ENCODE measurements at regions not wholly inside any gene's neighbourhood (a gene's known extent, or its start where the extent isn't known, plus 50 kb on each side); places are given as distances from the start of the nearest gene placed in this dataset.

GRCh38 chr2:140014204-140014546 lies 1234.0 kb upstream of the NXPH2 start:
- H3K36me3 Mint-ChIP-seq, result no peaks in the 10 kb centered on the region
- peaks cover 2% of the 10 kb centered on the region for H3K9me3 Mint-ChIP-seq
- no peaks in the 10 kb centered on the region for H3K27me3 Mint-ChIP-seq
- no peak overlapping the region for H3K27ac Mint-ChIP-seq
- H3K4me1 Mint-ChIP-seq, result no peaks in the 10 kb centered on the region
- H3K4me3 Mint-ChIP-seq, result no peak overlapping the region
- no peak for ATAC-seq

GRCh38 chr2:140013545-140014203 lies 1233.5 kb upstream of the NXPH2 start:
- ATAC-seq, result no peak
- no peaks in the 10 kb centered on the region for H3K36me3 Mint-ChIP-seq
- H3K9me3 Mint-ChIP-seq, result no peaks in the 10 kb centered on the region
- H3K4me3 Mint-ChIP-seq, result no peak overlapping the region
- H3K27me3 Mint-ChIP-seq, result no peaks in the 10 kb centered on the region
- H3K4me1 Mint-ChIP-seq, result no peaks in the 10 kb centered on the region
- no peak overlapping the region for H3K27ac Mint-ChIP-seq

GRCh38 chr2:140011287-140011686 lies 1231.1 kb upstream of the NXPH2 start:
- no peak overlapping the region for H3K4me3 Mint-ChIP-seq
- no peaks in the 10 kb centered on the region for H3K4me1 Mint-ChIP-seq
- no peaks in the 10 kb centered on the region for H3K36me3 Mint-ChIP-seq
- H3K27me3 Mint-ChIP-seq, result no peaks in the 10 kb centered on the region
- no peak overlapping the region for H3K27ac Mint-ChIP-seq
- ATAC-seq, result no peak
- H3K9me3 Mint-ChIP-seq, result peaks cover 2% of the 10 kb centered on the region

- no peak overlapping the region for H3K27ac Mint-ChIP-seq
- no peaks in the 10 kb centered on the region for H3K4me1 Mint-ChIP-seq
- no peaks in the 10 kb centered on the region for H3K27me3 Mint-ChIP-seq
- ATAC-seq, result no peak
- H3K4me3 Mint-ChIP-seq, result no peak overlapping the region
- peaks cover 8% of the 10 kb centered on the region for H3K9me3 Mint-ChIP-seq
- no peaks in the 10 kb centered on the region for H3K36me3 Mint-ChIP-seq
Observed at GRCh38 chr2:140002110-140002509, 1221.9 kb upstream of the NXPH2 start.

GRCh38 chr2:139992711-139993345 lies 1212.6 kb upstream of the NXPH2 start:
- Mint-ChIP-seq H3K36me3 (no peaks in the 10 kb centered on the region), H3K9me3 (peaks cover 3% of the 10 kb centered on the region), H3K4me1 (no peaks in the 10 kb centered on the region), H3K27ac (no peak overlapping the region), H3K27me3 (no peaks in the 10 kb centered on the region), H3K4me3 (no peak overlapping the region)
- no peak for ATAC-seq

GRCh38 chr2:139992078-139992477 lies 1211.9 kb upstream of the NXPH2 start:
- Mint-ChIP-seq H3K36me3 (no peaks in the 10 kb centered on the region), H3K4me1 (no peaks in the 10 kb centered on the region), H3K9me3 (peaks cover 10% of the 10 kb centered on the region), H3K27ac (no peak overlapping the region), H3K4me3 (no peak overlapping the region), H3K27me3 (no peaks in the 10 kb centered on the region)
- no peak for ATAC-seq

GRCh38 chr2:139990646-139991335 lies 1210.6 kb upstream of the NXPH2 start:
- peaks cover 10% of the 10 kb centered on the region for H3K9me3 Mint-ChIP-seq
- H3K4me1 Mint-ChIP-seq, result no peaks in the 10 kb centered on the region
- H3K36me3 Mint-ChIP-seq, result no peaks in the 10 kb centered on the region
- H3K27ac Mint-ChIP-seq, result no peak overlapping the region
- no peak for ATAC-seq
- no peak overlapping the region for H3K4me3 Mint-ChIP-seq
- no peaks in the 10 kb centered on the region for H3K27me3 Mint-ChIP-seq

- no peaks in the 10 kb centered on the region for H3K27me3 Mint-ChIP-seq
- H3K4me3 Mint-ChIP-seq, result no peak overlapping the region
- ATAC-seq, result no peak
- H3K9me3 Mint-ChIP-seq, result peaks cover 15% of the 10 kb centered on the region
- H3K4me1 Mint-ChIP-seq, result no peaks in the 10 kb centered on the region
- no peaks in the 10 kb centered on the region for H3K36me3 Mint-ChIP-seq
- no peak overlapping the region for H3K27ac Mint-ChIP-seq
Observed at GRCh38 chr2:139969323-139969722, 1189.1 kb upstream of the NXPH2 start.

- no peak for ATAC-seq
- Mint-ChIP-seq H3K36me3 (no peaks in the 10 kb centered on the region), H3K4me1 (no peaks in the 10 kb centered on the region), H3K9me3 (peaks cover 16% of the 10 kb centered on the region), H3K27me3 (no peaks in the 10 kb centered on the region), H3K4me3 (no peak overlapping the region), H3K27ac (no peak overlapping the region)
Observed at GRCh38 chr2:139968588-139968987, 1188.4 kb upstream of the NXPH2 start.

GRCh38 chr2:139967665-139968064 lies 1187.5 kb upstream of the NXPH2 start:
- Mint-ChIP-seq H3K9me3 (peaks cover 10% of the 10 kb centered on the region), H3K4me1 (no peaks in the 10 kb centered on the region), H3K36me3 (no peaks in the 10 kb centered on the region), H3K27me3 (no peaks in the 10 kb centered on the region), H3K4me3 (no peak overlapping the region), H3K27ac (no peak overlapping the region)
- ATAC-seq, result no peak

GRCh38 chr2:139964721-139965440 lies 1184.7 kb upstream of the NXPH2 start:
- H3K27me3 Mint-ChIP-seq, result no peaks in the 10 kb centered on the region
- no peak overlapping the region for H3K27ac Mint-ChIP-seq
- H3K36me3 Mint-ChIP-seq, result no peaks in the 10 kb centered on the region
- ATAC-seq, result no peak
- no peaks in the 10 kb centered on the region for H3K4me1 Mint-ChIP-seq
- H3K9me3 Mint-ChIP-seq, result peaks cover 6% of the 10 kb centered on the region
- H3K4me3 Mint-ChIP-seq, result no peak overlapping the region

GRCh38 chr2:139963863-139964355 lies 1183.7 kb upstream of the NXPH2 start:
- ATAC-seq, result no peak
- H3K36me3 Mint-ChIP-seq, result no peaks in the 10 kb centered on the region
- H3K27ac Mint-ChIP-seq, result no peak overlapping the region
- no peaks in the 10 kb centered on the region for H3K4me1 Mint-ChIP-seq
- no peak overlapping the region for H3K4me3 Mint-ChIP-seq
- peaks cover 6% of the 10 kb centered on the region for H3K9me3 Mint-ChIP-seq
- H3K27me3 Mint-ChIP-seq, result no peaks in the 10 kb centered on the region

GRCh38 chr2:139949242-139949972 lies 1169.2 kb upstream of the NXPH2 start:
- Mint-ChIP-seq H3K36me3 (no peaks in the 10 kb centered on the region), H3K4me1 (no peaks in the 10 kb centered on the region), H3K9me3 (peaks cover 12% of the 10 kb centered on the region), H3K4me3 (no peak overlapping the region), H3K27me3 (no peaks in the 10 kb centered on the region), H3K27ac (no peak overlapping the region)
- no peak for ATAC-seq

GRCh38 chr2:139946690-139947089 lies 1166.5 kb upstream of the NXPH2 start:
- ATAC-seq, result no peak
- H3K9me3 Mint-ChIP-seq, result peaks cover 12% of the 10 kb centered on the region
- H3K4me1 Mint-ChIP-seq, result no peaks in the 10 kb centered on the region
- H3K27me3 Mint-ChIP-seq, result no peaks in the 10 kb centered on the region
- no peak overlapping the region for H3K27ac Mint-ChIP-seq
- H3K36me3 Mint-ChIP-seq, result no peaks in the 10 kb centered on the region
- no peak overlapping the region for H3K4me3 Mint-ChIP-seq

- no peak overlapping the region for H3K27ac Mint-ChIP-seq
- H3K27me3 Mint-ChIP-seq, result no peaks in the 10 kb centered on the region
- H3K4me1 Mint-ChIP-seq, result no peaks in the 10 kb centered on the region
- no peaks in the 10 kb centered on the region for H3K36me3 Mint-ChIP-seq
- no peak for ATAC-seq
- no peak overlapping the region for H3K4me3 Mint-ChIP-seq
- H3K9me3 Mint-ChIP-seq, result peaks cover 11% of the 10 kb centered on the region
Observed at GRCh38 chr2:139940686-139941085, 1160.5 kb upstream of the NXPH2 start.
